ENCODE measurements at regions not wholly inside any gene's neighbourhood (a gene's known extent, or its start where the extent isn't known, plus 50 kb on each side); places are given as distances from the start of the nearest gene placed in this dataset.

DNA sequence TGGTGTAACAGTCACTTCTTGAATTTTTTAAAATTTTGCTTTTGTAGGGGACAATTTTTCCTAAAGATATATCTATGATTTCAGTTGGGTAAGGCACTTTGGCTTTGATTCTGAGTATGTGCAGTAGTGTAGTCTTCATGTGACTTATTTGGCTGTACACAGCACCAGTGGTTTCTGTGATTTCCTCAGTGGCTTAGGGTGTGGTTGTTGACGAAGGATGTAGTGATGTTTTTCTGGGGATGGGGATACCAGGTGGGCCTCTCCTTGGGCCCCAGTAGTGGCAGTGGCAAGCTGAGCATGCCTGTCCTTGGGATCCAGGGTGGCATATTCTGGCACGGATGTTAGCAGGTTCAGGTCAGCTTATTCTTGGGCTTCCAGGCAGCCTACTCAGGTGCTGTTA lies 364.9 kb upstream of the CADM1 start:
- no peak overlapping the region for H3K4me3 ChIP-seq (ENCODE audit: low read depth, low read length)
- in situ Hi-C loops (cut with HindIII; ENCODE audit: low sequenced_read_pairs) = no loop called here
- DNase-seq (ENCODE audit: low read depth) = no peak
- TF ChIP-seq, protein P1, sequence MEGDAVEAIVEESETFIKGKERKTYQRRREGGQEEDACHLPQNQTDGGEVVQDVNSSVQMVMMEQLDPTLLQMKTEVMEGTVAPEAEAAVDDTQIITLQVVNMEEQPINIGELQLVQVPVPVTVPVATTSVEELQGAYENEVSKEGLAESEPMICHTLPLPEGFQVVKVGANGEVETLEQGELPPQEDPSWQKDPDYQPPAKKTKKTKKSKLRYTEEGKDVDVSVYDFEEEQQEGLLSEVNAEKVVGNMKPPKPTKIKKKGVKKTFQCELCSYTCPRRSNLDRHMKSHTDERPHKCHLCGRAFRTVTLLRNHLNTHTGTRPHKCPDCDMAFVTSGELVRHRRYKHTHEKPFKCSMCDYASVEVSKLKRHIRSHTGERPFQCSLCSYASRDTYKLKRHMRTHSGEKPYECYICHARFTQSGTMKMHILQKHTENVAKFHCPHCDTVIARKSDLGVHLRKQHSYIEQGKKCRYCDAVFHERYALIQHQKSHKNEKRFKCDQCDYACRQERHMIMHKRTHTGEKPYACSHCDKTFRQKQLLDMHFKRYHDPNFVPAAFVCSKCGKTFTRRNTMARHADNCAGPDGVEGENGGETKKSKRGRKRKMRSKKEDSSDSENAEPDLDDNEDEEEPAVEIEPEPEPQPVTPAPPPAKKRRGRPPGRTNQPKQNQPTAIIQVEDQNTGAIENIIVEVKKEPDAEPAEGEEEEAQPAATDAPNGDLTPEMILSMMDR (IDR thresholded peaks at IDR 0.05; ENCODE audit: low read depth, low read length, missing control alignments) = no peak

DNA sequence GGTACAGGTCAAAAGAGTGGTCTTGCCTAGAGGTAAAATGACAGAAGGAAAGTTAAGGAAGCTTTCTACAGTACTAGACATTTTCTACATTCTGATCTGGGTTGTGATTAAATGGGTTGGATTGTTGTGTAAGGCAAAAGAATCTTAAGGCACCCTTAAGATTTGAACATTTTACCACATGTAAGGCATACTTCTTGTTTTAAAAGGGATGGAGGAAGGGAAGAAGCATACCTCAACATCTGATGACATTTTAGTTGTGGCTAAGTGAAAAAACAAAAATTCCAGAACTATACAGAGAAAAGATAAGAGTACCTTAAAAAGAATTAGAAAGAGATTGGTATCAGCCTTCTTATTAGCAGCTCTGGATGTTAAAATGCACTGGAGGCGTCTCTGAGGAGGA lies 356.0 kb upstream of the CADM1 start:
- H3K4me3 ChIP-seq (ENCODE audit: low read depth, low read length) = no peak overlapping the region
- no peak for DNase-seq (ENCODE audit: low read depth)
- TF ChIP-seq, protein P1 (IDR thresholded peaks at IDR 0.05; ENCODE audit: low read depth, low read length, missing control alignments) = no peak
- in situ Hi-C loops (cut with HindIII; ENCODE audit: low sequenced_read_pairs) = no loop called here

- TF ChIP-seq, protein P1 (IDR thresholded peaks at IDR 0.05; ENCODE audit: low read depth, low read length, missing control alignments) = no peak
- in situ Hi-C loops (cut with HindIII; ENCODE audit: low sequenced_read_pairs) = no loop called here
- no peak for DNase-seq (ENCODE audit: low read depth)
- no peak overlapping the region for H3K4me3 ChIP-seq (ENCODE audit: low read depth, low read length)
Measured at GRCh38 chr11:115848611-115849010, 344.4 kb upstream of the CADM1 start.

DNA sequence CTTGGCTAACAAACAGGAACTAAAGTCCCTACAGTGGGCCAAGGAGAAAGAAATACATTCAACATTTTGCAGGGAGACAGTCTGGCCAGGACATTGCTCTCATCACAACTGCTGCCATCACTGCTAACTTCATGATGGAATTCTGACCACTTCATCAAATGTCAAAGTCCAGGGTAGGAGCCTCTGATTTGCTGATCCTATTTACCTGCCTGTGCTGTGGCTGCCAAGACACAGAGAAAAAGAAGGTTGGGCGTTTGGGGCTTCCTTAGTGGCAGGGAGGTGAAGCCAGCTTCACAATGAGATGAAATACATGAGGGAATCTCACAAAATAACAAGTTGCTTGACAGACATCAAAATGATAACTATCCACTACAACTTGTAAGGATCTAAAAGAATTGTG lies 343.9 kb upstream of the CADM1 start:
- in situ Hi-C loops (cut with HindIII; ENCODE audit: low sequenced_read_pairs) = no loop called here
- DNase-seq (ENCODE audit: low read depth) = no peak
- TF ChIP-seq, protein P1 (IDR thresholded peaks at IDR 0.05; ENCODE audit: low read depth, low read length, missing control alignments) = no peak
- no peak overlapping the region for H3K4me3 ChIP-seq (ENCODE audit: low read depth, low read length)

- in situ Hi-C loops (cut with HindIII; ENCODE audit: low sequenced_read_pairs) = no loop called here
- no peak for DNase-seq (ENCODE audit: low read depth)
- no peak overlapping the region for H3K4me3 ChIP-seq (ENCODE audit: low read depth, low read length)
- TF ChIP-seq, protein P1 (IDR thresholded peaks at IDR 0.05; ENCODE audit: low read depth, low read length, missing control alignments) = no peak
Measured at GRCh38 chr11:115845872-115846271, 341.7 kb upstream of the CADM1 start.

GRCh38 chr11:115843685-115844084 lies 339.5 kb upstream of the CADM1 start:
- in situ Hi-C loops (cut with HindIII; ENCODE audit: low sequenced_read_pairs) = no loop called here
- TF ChIP-seq, protein P1 (IDR thresholded peaks at IDR 0.05; ENCODE audit: low read depth, low read length, missing control alignments) = no peak
- DNase-seq (ENCODE audit: low read depth) = no peak
- no peak overlapping the region for H3K4me3 ChIP-seq (ENCODE audit: low read depth, low read length)

GRCh38 chr11:115843111-115843510 lies 338.9 kb upstream of the CADM1 start:
- no peak overlapping the region for H3K4me3 ChIP-seq (ENCODE audit: low read depth, low read length)
- in situ Hi-C loops (cut with HindIII; ENCODE audit: low sequenced_read_pairs) = no loop called here
- TF ChIP-seq, protein P1 (IDR thresholded peaks at IDR 0.05; ENCODE audit: low read depth, low read length, missing control alignments) = no peak
- no peak for DNase-seq (ENCODE audit: low read depth)
